ENCODE measurements at regions not wholly inside any gene's neighbourhood (a gene's known extent, or its start where the extent isn't known, plus 50 kb on each side); places are given as distances from the start of the nearest gene placed in this dataset.

- DNase-seq (ENCODE audit: low read depth in 2 of 2): no peak
These were observed 254.6 kb upstream of the LRRC7 start for GRCh38 chr1:69313118-69313517.

- no peak for DNase-seq (ENCODE audit: low read depth in 2 of 2)
These were observed 252.3 kb upstream of the LRRC7 start for GRCh38 chr1:69315416-69315815.

GRCh38 chr1:69315823-69316222 lies 251.9 kb upstream of the LRRC7 start:
- no peak for DNase-seq (ENCODE audit: low read depth in 2 of 2)

- DNase-seq (ENCODE audit: low read depth in 2 of 2): no peak
These were observed 248.4 kb upstream of the LRRC7 start for GRCh38 chr1:69319287-69319686.

- no peak for DNase-seq (ENCODE audit: low read depth in 2 of 2)
These were observed 246.9 kb upstream of the LRRC7 start for GRCh38 chr1:69320757-69321211.

- no peak for DNase-seq (ENCODE audit: low read depth in 2 of 2)
These were observed 246.4 kb upstream of the LRRC7 start for GRCh38 chr1:69321311-69321710.

GRCh38 chr1:69328186-69328585 lies 239.5 kb upstream of the LRRC7 start:
- DNase-seq (ENCODE audit: low read depth in 2 of 2): no peak

GRCh38 chr1:69363236-69363635 lies 204.5 kb upstream of the LRRC7 start:
- DNase-seq (ENCODE audit: low read depth in 2 of 2): no peak

GRCh38 chr1:69373520-69373919 lies 194.2 kb upstream of the LRRC7 start:
- DNase-seq (ENCODE audit: low read depth in 2 of 2): no peak

- no peak for DNase-seq (ENCODE audit: low read depth in 2 of 2)
These were observed 191.3 kb upstream of the LRRC7 start for GRCh38 chr1:69376408-69376807.

GRCh38 chr1:69377507-69377906 lies 190.2 kb upstream of the LRRC7 start:
- no peak for DNase-seq (ENCODE audit: low read depth in 2 of 2)

- DNase-seq (ENCODE audit: low read depth in 2 of 2): no peak
These were observed 179.7 kb upstream of the LRRC7 start for GRCh38 chr1:69388044-69388443.

- DNase-seq (ENCODE audit: low read depth in 2 of 2): no peak
These were observed 167.6 kb upstream of the LRRC7 start for GRCh38 chr1:69400128-69400527.

GRCh38 chr1:69401879-69402278 lies 165.8 kb upstream of the LRRC7 start:
- DNase-seq (ENCODE audit: low read depth in 2 of 2): no peak

- no peak for DNase-seq (ENCODE audit: low read depth in 2 of 2)
These were observed 163.9 kb upstream of the LRRC7 start for GRCh38 chr1:69403756-69404320.

- no peak for DNase-seq (ENCODE audit: low read depth in 2 of 2)
These were observed 163.2 kb upstream of the LRRC7 start for GRCh38 chr1:69404486-69404885.

GRCh38 chr1:69406244-69406643 lies 161.5 kb upstream of the LRRC7 start:
- no peak for DNase-seq (ENCODE audit: low read depth in 2 of 2)

GRCh38 chr1:69409731-69410456 lies 157.8 kb upstream of the LRRC7 start:
- DNase-seq (ENCODE audit: low read depth in 2 of 2): no peak

- no peak for DNase-seq (ENCODE audit: low read depth in 2 of 2)
These were observed 157.3 kb upstream of the LRRC7 start for GRCh38 chr1:69410457-69410850.

GRCh38 chr1:69410893-69411292 lies 156.8 kb upstream of the LRRC7 start:
- no peak for DNase-seq (ENCODE audit: low read depth in 2 of 2)

- no peak for DNase-seq (ENCODE audit: low read depth in 2 of 2)
These were observed 156.1 kb upstream of the LRRC7 start for GRCh38 chr1:69411617-69412016.

GRCh38 chr1:69413129-69413528 lies 154.6 kb upstream of the LRRC7 start:
- DNase-seq (ENCODE audit: low read depth in 2 of 2): no peak

GRCh38 chr1:69414574-69414973 lies 153.1 kb upstream of the LRRC7 start:
- no peak for DNase-seq (ENCODE audit: low read depth in 2 of 2)

- DNase-seq (ENCODE audit: low read depth in 2 of 2): no peak
These were observed 146.4 kb upstream of the LRRC7 start for GRCh38 chr1:69421286-69421685.

All from lung microvascular endothelial cell (primary cell).